ENCODE measurements at regions not wholly inside any gene's neighbourhood (a gene's known extent, or its start where the extent isn't known, plus 50 kb on each side); places are given as distances from the start of the nearest gene placed in this dataset.

DNA sequence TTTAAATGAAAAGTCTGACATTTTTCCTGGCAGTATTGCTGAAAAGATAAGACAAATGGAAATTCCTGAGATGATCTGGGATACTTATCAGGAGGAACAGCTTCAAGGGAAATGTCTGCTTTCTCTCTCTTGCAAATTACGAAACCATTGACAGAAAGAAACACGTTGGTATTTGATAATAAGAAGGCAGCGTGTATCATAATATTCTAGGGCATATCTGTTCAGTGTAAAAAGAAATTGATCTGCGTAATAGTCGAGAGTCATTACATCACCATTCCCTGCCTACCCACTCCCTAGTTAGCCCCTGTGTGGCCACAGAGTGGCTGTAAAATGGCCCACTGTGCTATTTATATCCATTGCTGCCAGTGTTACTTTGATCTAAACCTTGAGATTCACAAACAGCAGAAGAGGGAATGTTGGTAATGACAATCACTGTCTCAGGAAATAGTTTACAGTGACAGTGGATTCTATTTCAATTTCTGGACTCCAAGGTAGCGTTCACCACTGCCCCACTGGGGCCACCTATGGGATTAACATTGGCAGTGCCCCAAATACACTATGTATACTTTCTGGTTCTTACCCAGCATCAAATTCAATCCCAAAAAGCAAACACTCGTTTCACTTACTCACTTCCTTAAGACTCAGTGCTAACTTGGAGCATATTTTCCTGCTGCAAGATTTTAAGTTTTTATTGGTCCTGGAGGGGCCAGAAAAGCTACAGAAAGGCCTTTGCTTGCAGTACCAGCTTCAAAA lies 133.4 kb upstream of the GAS1 start:
- Histone ChIP-seq H3K27ac (peak overlapping the region in 2 of 21 experiments; percentile 7 to 40), H3K4me3 (no peak overlapping the region)

DNA sequence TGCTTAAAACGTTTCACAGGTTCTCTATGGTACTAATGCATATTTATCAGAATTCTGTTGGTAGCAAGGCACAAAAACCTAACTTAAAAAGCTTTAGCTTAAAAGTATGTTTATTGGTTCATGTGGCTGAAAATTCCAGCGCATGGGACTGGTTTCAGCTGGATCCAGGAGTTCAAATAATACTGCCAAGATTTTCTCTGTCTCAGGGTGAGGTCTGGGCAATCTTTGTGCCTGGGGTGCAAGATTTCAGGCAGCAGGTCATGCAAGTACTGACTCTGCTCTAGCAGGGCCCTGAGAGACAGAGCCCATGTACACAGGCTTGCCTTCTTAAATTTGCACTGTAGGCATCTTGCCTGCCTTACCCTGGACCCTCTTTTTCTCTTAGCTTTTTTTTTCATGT lies 134.2 kb upstream of the GAS1 start:
- Histone ChIP-seq H3K4me3 (no peak overlapping the region), H3K27ac (peak overlapping the region in 2 of 21 experiments; percentile 3 to 40)

DNA sequence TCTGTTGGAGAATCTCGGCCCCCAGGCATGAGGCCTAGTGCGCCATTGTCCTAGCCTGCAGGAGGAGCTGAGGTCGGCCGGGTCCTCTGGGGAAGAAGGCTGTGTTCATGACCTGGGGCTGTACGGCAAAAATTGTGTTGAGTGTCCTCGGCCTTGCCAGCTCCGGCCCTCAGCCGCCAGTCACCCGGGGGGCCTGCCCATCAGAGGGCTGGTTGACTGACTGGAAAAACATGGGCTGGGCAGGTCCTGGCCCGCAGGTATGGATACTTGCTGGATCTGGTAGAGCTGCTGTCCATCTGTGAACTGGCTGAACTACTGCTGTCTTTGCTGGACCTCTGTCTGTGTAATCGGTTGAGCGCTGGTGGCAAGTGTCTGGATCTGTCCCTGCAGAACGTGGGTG lies 136.7 kb upstream of the GAS1 start:
- no peak overlapping the region for H3K27ac ChIP-seq

DNA sequence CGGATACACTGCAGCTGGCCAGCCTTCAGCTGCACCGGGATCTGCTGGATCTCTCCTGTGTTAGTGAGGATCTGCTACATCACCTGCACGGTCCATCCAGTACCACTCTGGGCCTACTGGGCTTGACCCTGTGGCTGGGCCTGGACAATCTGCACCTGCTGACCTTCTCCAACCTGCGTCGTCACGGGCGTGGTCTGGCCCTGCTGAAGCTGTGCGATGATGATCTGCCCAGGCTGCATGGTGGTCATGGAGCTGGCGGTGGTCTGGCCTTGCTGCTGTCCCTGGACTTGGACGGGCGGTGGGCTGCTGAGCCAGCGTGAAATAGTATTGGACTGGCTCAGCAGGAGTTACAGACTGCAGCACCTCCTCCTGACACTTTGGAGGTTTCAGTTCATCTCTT lies 137.1 kb upstream of the GAS1 start:
- Histone ChIP-seq H3K27ac (no peak overlapping the region), H3K4me3 (no peak overlapping the region)

More for the DNA sequence above, 136.7 kb upstream of the GAS1 start:
- no peak overlapping the region for H3K4me3 ChIP-seq

DNA sequence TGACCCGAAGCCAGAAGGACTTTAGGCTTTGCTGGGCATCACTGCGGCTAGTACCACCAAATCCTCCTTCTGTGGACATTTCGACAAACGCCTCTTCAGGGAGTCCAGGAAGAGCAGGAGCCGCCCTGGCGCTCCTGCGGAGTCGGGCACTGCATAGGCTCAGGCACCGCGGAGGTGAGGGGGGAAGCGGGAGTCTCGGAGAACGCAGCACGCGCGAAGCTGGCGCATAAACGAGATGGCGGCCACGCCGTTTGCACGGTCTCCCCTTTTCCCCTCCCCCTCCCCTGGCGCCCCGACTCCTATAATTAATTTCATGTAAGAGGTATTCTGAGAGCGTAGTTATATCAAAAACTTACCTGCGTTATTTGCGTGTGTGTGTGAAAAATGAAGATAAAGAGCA lies 137.8 kb upstream of the GAS1 start:
- H3K4me3 ChIP-seq, result no peak overlapping the region
- no peak overlapping the region for H3K27ac ChIP-seq

GRCh38 chr9:87085521-87085920 lies 138.2 kb upstream of the GAS1 start:
- Histone ChIP-seq H3K4me3 (no peak overlapping the region), H3K27ac (no peak overlapping the region)

GRCh38 chr9:87086221-87086818 lies 139.0 kb upstream of the GAS1 start:
- Histone ChIP-seq H3K4me3 (no peak overlapping the region), H3K27ac (peak overlapping the region in 1 of 21 experiments; percentile 29)

- Histone ChIP-seq H3K27ac (no peak overlapping the region), H3K4me3 (no peak overlapping the region)
Measured at GRCh38 chr9:87087197-87087596, 139.9 kb upstream of the GAS1 start.

DNA sequence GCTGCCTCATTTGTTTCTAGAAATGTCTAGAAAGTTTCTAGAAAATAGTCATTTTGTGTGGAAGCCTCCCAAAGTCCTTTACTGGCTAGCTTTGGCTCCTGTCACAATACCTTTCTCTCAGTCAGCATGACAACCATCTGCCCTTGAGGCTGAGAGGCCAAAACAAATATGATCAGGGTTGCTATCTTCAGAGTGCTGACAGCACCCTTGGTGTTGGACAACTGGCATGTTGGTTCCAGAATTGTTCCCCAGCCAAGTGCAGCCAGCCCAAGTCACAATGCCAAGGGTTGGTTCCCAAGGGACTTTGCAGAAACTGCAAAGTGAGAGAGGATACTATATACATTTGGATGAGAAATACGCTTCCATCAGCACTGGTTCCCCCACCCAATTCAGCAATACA lies 140.9 kb upstream of the GAS1 start:
- H3K27ac ChIP-seq, result no peak overlapping the region

DNA sequence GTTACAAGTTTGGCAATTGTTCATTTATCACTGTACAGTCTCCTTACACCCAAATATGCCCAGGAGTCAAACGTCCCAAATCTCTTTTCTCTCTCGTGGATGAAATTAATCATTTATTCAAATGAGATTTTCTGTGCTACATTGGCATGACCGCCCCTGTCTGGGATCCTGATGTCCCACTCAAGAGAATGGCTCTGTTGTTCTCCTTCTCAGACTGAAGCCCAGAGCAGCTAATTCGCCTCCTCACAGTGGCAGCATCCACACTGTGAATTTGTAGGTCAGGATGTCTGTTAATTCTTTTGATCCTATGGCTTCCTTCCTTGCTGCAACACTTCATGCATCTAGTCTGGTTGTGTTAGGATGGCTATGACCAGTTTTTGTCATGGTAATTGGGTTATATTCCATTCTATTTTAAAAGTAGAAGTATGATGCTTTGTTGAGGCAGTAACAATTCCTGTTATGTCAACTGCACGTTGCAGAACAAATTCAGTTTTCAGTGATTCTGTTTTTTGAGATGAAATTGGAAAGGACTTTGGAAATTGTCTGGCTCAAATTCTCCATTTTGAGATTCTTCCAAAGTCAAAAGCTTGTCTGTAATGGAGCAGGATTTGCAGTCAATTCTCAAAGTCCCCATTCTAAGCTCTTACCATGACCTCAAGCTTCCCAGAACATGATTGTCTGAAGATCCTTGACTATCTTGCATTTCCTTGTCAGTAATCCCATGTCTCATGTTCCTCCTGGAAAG lies 141.5 kb upstream of the GAS1 start:
- Histone ChIP-seq H3K4me3 (no peak overlapping the region), H3K27ac (no peak overlapping the region)

More for the DNA sequence above, 140.9 kb upstream of the GAS1 start:
- H3K4me3 ChIP-seq, result no peak overlapping the region

- Histone ChIP-seq H3K27ac (peak overlapping the region in 1 of 21 experiments; percentile 25), H3K4me3 (no peak overlapping the region)
Measured at GRCh38 chr9:87089506-87089905, 142.2 kb upstream of the GAS1 start.

GRCh38 chr9:87089929-87090328 lies 142.6 kb upstream of the GAS1 start:
- peak overlapping the region in 1 of 21 experiments; percentile 25 for H3K27ac ChIP-seq

GRCh38 chr9:87093777-87094176 lies 146.5 kb upstream of the GAS1 start:
- Histone ChIP-seq H3K4me3 (no peak overlapping the region), H3K27ac (no peak overlapping the region)

More at GRCh38 chr9:87089929-87090328, 142.6 kb upstream of the GAS1 start:
- no peak overlapping the region for H3K4me3 ChIP-seq

DNA sequence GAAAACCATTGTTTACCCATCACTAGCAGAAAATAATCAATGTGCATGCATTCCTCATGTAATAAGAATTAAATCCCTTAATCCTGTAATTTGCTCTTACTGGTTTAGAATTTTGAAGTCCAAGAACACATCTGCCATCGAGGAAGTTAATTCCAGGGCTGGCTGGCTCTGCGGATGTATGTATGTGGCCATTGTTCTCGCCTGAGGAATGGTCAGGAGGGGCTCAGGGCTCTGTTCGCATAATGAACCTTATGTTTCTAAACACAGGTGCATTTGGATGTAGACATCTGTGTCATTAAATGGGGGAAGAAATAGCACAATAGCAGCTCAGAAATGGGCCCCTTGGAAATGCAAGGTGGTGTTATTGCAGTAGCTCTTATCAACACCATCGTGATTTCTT lies 148.6 kb upstream of the GAS1 start:
- H3K27ac ChIP-seq, result no peak overlapping the region
- no peak overlapping the region for H3K4me3 ChIP-seq

- no peak overlapping the region for H3K27ac ChIP-seq
- H3K4me3 ChIP-seq, result no peak overlapping the region
Measured at GRCh38 chr9:87096506-87096905, 149.2 kb upstream of the GAS1 start.

DNA sequence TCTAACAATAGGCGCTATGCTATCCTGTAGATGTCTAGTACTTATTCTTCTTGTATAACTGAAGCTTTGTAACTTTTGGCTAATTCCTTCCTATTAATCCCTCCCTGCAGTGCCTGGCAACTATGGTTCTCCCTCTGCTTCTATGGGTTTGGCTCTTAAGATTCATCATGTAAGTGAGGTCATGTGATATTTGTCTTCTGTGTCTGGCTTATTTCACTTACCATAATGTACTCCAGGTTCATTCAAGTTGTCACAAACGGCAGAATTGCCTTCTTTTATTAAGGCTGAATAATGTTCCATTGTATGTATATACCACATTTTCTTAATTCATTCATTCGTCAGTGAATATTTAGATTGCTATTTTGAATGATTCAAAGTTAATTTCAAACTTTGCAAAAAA lies 149.9 kb upstream of the GAS1 start:
- Histone ChIP-seq H3K4me3 (no peak overlapping the region), H3K27ac (no peak overlapping the region)

DNA sequence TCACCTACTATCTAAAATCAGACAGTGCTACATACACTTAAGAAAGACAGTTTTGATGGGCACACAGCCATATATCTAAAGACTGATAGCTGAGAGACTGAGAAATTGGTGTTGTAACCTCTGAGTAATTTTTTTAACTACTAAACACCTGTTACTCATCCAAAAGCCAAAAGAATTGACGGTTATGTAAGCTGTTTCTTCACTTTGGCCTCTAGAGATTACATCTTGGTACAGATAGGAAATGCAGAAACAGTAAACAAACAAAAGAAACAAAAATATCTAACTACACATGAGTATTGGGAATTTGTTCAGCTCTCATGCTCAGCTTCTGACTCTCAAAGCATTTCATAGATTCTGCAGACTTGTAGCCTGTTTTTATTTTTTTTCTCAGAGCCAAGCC lies 152.1 kb upstream of the GAS1 start:
- no peak overlapping the region for H3K27ac ChIP-seq

GRCh38 chr9:87100001-87100400 lies 152.7 kb upstream of the GAS1 start:
- Histone ChIP-seq H3K27ac (no peak overlapping the region), H3K4me3 (no peak overlapping the region)

More for the DNA sequence above, 152.1 kb upstream of the GAS1 start:
- H3K4me3 ChIP-seq, result no peak overlapping the region

DNA sequence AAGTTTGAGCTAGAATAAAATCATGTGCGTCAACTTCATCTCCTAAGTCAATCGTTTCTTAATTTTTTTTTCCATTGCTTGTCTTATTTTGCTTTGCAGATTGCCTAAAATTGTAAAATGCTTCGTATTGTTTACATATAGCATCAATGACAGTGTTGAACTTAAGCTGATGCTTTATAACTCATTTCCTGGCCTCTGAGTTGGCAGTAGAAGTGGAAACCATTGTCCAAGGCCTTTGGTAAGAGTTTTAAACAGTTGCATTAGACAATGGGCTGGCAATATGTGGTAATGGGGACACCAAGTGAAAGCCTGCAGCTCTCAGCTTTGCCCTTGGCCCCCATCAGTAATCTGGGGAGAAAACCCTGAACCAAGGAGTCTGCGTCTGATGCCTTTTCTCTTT lies 154.8 kb upstream of the GAS1 start:
- no peak overlapping the region for H3K4me3 ChIP-seq
- H3K27ac ChIP-seq, result no peak overlapping the region

DNA sequence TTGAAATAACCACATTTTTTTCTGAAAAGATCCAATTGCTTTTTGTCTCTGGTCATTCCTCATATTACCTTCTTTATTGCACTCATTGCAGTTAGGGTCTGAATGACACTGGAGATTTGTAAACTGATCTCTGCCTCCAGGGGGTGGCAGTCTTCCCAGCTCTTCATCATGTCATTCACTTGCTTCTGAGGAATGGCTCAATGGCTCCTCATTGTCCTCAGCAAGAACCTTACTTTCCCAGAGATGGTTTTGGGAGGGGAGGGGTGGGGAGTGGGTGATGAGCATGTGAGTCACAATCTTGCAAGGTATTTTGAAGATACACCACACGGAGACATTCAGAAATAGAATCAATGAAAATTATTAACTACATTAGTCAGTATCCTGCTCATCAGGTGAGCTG lies 159.8 kb upstream of the GAS1 start:
- Histone ChIP-seq H3K27ac (no peak overlapping the region), H3K4me3 (no peak overlapping the region)

DNA sequence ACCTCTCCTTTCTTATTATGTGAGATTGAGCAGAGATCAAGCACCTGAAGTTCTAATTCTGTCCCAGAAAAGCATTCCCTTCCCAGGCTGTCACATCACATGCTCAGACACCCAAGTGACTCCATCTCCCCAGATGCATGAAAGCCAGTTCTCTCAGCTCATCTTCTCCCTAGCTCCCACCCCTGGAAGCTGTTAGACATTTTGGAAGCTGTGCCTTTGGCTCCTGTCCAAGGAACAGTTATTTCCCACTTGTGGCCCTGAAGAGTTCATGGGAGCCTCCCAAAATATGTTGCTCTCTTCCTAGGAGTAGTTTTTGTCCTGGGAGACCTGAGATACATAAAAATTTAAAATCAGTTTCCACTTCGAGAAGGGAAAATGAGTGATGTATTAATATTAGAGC lies 161.4 kb upstream of the GAS1 start:
- H3K4me3 ChIP-seq, result no peak overlapping the region
- H3K27ac ChIP-seq, result peak overlapping the region in 3 of 21 experiments; percentile 62 to 71 (median 67)
